ENCODE measurements at regions not wholly inside any gene's neighbourhood (a gene's known extent, or its start where the extent isn't known, plus 50 kb on each side); places are given as distances from the start of the nearest gene placed in this dataset.

DNA sequence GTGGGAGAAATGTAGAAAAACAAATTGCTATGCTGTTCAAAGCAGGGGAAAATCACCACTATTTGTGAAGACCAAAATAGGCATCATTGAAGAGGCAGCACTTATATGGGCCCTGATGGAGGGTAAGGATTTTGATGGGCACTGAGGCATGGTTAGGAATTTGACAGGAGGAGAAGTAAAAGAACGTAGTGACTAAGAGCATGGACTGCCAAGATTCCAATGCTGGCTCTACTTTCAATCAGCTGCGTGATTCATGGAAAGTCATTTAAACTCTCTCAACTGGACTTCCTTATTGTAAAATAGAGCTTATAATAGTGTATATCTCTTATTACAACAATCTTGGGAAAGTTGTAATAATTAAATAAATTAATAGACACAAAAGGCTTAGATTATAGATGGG, 267.7 kb upstream of the G2E3 start:
- DNase-seq, result no peak

More for the DNA sequence above, 267.7 kb upstream of the G2E3 start:
- Histone ChIP-seq H2BK20ac (ENCODE audit: low read depth, low read length, poor library complexity, severe bottlenecking) (no peak overlapping the region), H3K79me1 (ENCODE audit: insufficient read depth, low read depth, low read length, poor library complexity, severe bottlenecking) (no peaks in the 10 kb centered on the region), H3K9ac (ENCODE audit: extremely low read depth, insufficient read length, low read length) (no peak overlapping the region), H3K79me2 (ENCODE audit: insufficient read depth, low read length) (no peaks in the 10 kb centered on the region), H2BK12ac (ENCODE audit: insufficient read length, low read depth, low read length) (no peak overlapping the region), H4K8ac (replicated peaks; ENCODE audit: insufficient read length, low read depth, low read length) (no peak overlapping the region), H2BK120ac (ENCODE audit: low read depth, low read length, poor library complexity, severe bottlenecking) (no peak overlapping the region), H3K23ac (ENCODE audit: insufficient read length, low read depth, low read length) (no peak overlapping the region), H4K5ac (ENCODE audit: insufficient read length, low read depth, low read length) (no peak overlapping the region), H3K4me1 (ENCODE audit: insufficient read depth, low read length) (no peaks in the 10 kb centered on the region), H2AFZ (ENCODE audit: low read length) (no peak overlapping the region), H3K18ac (ENCODE audit: insufficient read length, low read depth, low read length) (no peak overlapping the region), H4K91ac (ENCODE audit: insufficient read length, low read depth, low read length) (no peak overlapping the region), H3K27me3 (ENCODE audit: insufficient read depth, low read length) (no peaks in the 10 kb centered on the region), H3K27ac (ENCODE audit: insufficient read length, low read depth, low read length) (no peak overlapping the region), H3K56ac (ENCODE audit: insufficient read length, low read depth, low read length) (no peak overlapping the region), H3K4me2 (ENCODE audit: insufficient read depth, insufficient read length, low read length) (no peak overlapping the region), H4K20me1 (ENCODE audit: control insufficient read depth, insufficient read depth, insufficient read length) (no peaks in the 10 kb centered on the region), H2AK5ac (ENCODE audit: insufficient read length, low read length) (no peak overlapping the region), H2BK5ac (ENCODE audit: insufficient read length, low read length) (no peak overlapping the region), H3T11ph (ENCODE audit: low read length) (no peak overlapping the region), H3K14ac (ENCODE audit: insufficient read depth, low read length) (no peak overlapping the region), H2BK15ac (ENCODE audit: low read depth, low read length) (no peak overlapping the region), H3K4ac (ENCODE audit: low read depth, low read length) (no peak overlapping the region), H3K23me2 (ENCODE audit: insufficient read length, low read depth, low read length, poor library complexity, severe bottlenecking) (no peaks in the 10 kb centered on the region), H3K9me3 (ENCODE audit: control insufficient read depth, low read depth, low read length) (no peaks in the 10 kb centered on the region)
- H3K4me1 Mint-ChIP-seq, result peaks cover 3% of the 10 kb centered on the region in 2 experiments; a peak in 3 of 4 replicates
- TF ChIP-seq CTCF (conservative IDR thresholded peaks at IDR 0.05), result no peak
- H3K27ac Mint-ChIP-seq, result no peak overlapping the region
- no peaks in the 10 kb centered on the region for H3K36me3 Mint-ChIP-seq (ENCODE audit: insufficient read depth in 1 of 3, low read depth in 3 of 3)
- no CpG with 5 or more reads among the region's 2 CpGs for WGBS (ENCODE audit: extremely low coverage, insufficient read length, low lambda C conversion rate)
- no peak overlapping the region for H3K4me3 Mint-ChIP-seq
- no peaks in the 10 kb centered on the region for H3K9me3 Mint-ChIP-seq
- no peaks in the 10 kb centered on the region for H3K27me3 Mint-ChIP-seq (ENCODE audit: low read depth)

Data from H9 (cell line).